Lower lobe of right lung (tissue), 2 donors: ENCODE measurements at regions not wholly inside any gene's neighbourhood (a gene's known extent, or its start where the extent isn't known, plus 50 kb on each side); places are given as distances from the start of the nearest gene placed in this dataset.

Source experiments
- ATAC-seq, 2 donors: fragments of 200-7000 bp; cut with Tn5 transposase; one replicate each; pipeline ENCODE4 v1.9.1; 2020 to 2022; ENCODE audit warnings: mild to moderate bottlenecking in 2 of 2, moderate library complexity in 2 of 2
- DNase-seq: peaks from one replicate; pipeline ENCODE4 v3.0.0-alpha.2; 2020
- H3K27ac ChIP-seq: fragments of 200-600 bp; one replicate; pipeline ENCODE4 v1.8.0; 2022
- H3K27me3 ChIP-seq: fragments of 200-600 bp; one replicate; pipeline ENCODE4 v1.8.0; 2022; ENCODE audit warnings: low read depth
- H3K36me3 ChIP-seq: fragments of 200-600 bp; one replicate; pipeline ENCODE4 v1.8.0; 2022; ENCODE audit warnings: mild to moderate bottlenecking
- H3K4me1 ChIP-seq: fragments of 200-600 bp; one replicate; pipeline ENCODE4 v1.8.0; 2022
- H3K4me3 ChIP-seq: fragments of 200-600 bp; one replicate; pipeline ENCODE4 v1.8.0; 2022; ENCODE audit warnings: mild to moderate bottlenecking
- H3K9me3 ChIP-seq: fragments of 200-600 bp; one replicate; pipeline ENCODE4 v1.8.0; 2022
- intact Hi-C: fragments of 100-400 bp; cut with DNase I; formaldehyde crosslinking; loops from one replicate; pipeline ENCODE4 v1.11.0; 2022
- TF ChIP-seq, protein P1 (sequence below): fragments of 200-600 bp; IDR thresholded peaks from one replicate; pipeline ENCODE4 v1.8.0; 2022; ENCODE audit warnings: antibody characterized with exemption, mild to moderate bottlenecking
- donor health status: DM: no; HTN: yes; CAD: no; lungs with severe emphysema.

DNA sequence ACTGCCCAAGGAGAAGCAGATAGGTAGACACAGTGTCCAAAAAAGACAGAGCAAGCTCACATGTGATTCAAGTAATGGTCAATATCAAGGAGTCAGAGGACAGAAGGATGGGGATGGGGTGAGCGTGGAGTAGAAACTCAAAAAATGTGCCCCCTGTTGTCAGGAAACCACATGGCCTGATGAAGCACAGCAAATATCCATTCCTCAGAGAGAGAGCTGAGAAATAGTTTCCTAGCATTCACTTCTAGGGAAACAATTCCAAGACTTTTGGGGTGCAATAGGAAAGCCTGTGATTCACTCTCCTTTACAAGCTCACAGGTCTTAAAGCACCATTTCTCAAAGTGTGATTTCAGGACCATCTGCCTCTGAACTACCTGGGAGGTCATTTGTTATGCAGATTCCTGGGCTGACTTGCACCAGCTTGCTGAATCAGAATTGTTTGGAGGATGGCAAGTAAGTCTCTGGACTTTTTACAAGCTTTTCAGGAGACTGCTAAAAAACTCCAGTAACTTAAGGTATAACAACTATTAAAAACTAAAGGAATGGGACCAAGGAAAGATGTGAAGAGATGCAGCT, 432.8 kb downstream of the HDGFL1 start:
- H3K27me3 ChIP-seq = no peaks in the 10 kb centered on the region
- no peaks in the 10 kb centered on the region for H3K4me1 ChIP-seq
- H3K27ac ChIP-seq = no peak overlapping the region
- intact Hi-C loops = no loop called here
- DNase-seq (no peak), ATAC-seq (no peak)
- no peaks in the 10 kb centered on the region for H3K36me3 ChIP-seq
- TF ChIP-seq, protein P1, sequence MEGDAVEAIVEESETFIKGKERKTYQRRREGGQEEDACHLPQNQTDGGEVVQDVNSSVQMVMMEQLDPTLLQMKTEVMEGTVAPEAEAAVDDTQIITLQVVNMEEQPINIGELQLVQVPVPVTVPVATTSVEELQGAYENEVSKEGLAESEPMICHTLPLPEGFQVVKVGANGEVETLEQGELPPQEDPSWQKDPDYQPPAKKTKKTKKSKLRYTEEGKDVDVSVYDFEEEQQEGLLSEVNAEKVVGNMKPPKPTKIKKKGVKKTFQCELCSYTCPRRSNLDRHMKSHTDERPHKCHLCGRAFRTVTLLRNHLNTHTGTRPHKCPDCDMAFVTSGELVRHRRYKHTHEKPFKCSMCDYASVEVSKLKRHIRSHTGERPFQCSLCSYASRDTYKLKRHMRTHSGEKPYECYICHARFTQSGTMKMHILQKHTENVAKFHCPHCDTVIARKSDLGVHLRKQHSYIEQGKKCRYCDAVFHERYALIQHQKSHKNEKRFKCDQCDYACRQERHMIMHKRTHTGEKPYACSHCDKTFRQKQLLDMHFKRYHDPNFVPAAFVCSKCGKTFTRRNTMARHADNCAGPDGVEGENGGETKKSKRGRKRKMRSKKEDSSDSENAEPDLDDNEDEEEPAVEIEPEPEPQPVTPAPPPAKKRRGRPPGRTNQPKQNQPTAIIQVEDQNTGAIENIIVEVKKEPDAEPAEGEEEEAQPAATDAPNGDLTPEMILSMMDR = no peak
- H3K4me3 ChIP-seq = no peak overlapping the region
- no peaks in the 10 kb centered on the region for H3K9me3 ChIP-seq

DNA sequence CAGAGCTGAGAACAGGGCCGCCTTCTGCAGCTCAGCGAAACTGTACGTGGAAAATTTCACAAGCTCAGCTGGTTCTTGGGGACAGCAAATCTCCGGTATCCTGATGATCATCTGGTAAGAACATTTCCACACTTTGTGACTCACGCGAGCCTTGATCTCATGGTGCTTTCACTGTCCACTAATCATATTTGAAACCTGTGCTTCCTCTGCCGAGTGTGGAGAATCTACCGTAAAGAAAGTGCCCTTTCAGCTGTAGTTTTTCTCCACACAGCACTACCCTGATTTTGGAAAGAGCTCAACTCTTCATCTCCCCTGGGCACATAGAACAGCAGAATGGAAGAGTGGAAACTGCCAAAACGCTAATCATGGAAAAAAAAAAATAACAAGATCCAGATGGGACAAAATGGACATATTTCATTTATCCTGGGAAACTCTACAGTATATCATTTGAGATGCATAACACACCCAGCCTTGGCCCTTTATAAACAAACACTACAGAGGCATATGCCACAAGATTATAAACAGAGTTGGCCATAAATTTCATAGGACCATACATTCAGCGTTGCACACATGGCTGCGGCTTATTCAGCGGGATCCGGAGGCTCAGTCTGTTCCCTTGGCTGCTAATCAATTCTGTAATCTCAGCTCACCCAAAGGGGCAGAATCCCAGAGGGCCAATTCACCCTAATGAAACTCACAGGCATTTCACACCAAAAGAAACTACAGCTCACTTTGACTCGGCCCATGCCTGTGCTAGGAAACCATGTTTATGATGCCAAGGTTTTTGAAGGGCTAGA, 434.5 kb downstream of the HDGFL1 start:
- Histone ChIP-seq H3K27me3 (no peaks in the 10 kb centered on the region), H3K9me3 (no peaks in the 10 kb centered on the region), H3K4me3 (no peak overlapping the region), H3K4me1 (no peaks in the 10 kb centered on the region), H3K36me3 (no peaks in the 10 kb centered on the region), H3K27ac (no peak overlapping the region)
- intact Hi-C loops = no loop called here
- no peak for DNase-seq
- TF ChIP-seq, protein P1 = no peak
- no peak for ATAC-seq

DNA sequence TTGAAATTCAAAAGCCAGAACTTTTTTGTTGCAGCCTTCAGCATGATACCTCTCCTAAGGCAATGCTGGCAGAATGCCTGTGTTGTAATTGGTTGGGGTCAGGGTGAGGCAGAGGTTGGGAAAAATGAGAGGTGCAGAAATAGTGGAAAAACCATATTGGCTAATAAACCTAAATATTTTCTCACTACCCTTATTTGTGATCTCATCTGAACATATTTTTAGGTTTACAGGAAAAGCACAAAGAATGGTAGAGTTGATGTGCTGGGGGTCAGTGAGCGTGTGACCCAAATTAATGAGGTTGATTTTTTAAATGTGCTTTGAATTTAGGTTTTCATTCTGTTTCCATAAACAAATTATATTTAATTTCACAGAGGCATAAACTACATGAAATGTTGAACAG, 437.3 kb downstream of the HDGFL1 start:
- intact Hi-C loops = no loop called here
- TF ChIP-seq, protein P1 = no peak
- no peaks in the 10 kb centered on the region for H3K4me1 ChIP-seq
- no peak overlapping the region for H3K4me3 ChIP-seq
- DNase-seq (no peak), ATAC-seq (no peak)
- H3K9me3 ChIP-seq = no peaks in the 10 kb centered on the region
- H3K27me3 ChIP-seq = no peaks in the 10 kb centered on the region
- H3K27ac ChIP-seq = no peak overlapping the region
- H3K36me3 ChIP-seq = no peaks in the 10 kb centered on the region

DNA sequence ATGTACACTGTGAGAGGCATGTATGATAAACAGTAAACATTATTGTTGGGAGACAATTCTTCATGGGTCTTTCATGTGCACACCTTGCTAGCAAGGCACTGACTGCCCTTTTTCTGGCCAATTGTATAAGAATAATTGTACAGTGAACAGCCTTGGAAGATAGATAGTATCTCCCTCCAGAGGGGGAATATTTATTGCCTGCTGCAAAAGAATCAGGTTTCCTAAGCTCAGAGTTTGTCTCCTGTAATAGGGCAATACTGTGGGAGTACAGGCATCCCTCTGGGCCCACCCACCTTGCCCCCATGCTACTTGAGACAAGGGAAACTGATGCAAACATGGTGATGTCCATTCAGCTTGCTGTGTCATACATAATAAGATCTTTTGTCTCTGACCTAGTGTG, 442.2 kb downstream of the HDGFL1 start:
- H3K27me3 ChIP-seq = no peaks in the 10 kb centered on the region
- no peaks in the 10 kb centered on the region for H3K36me3 ChIP-seq
- DNase-seq = no peak
- TF ChIP-seq, protein P1 = no peak
- no peaks in the 10 kb centered on the region for H3K9me3 ChIP-seq
- ATAC-seq = no peak
- no peak overlapping the region for H3K4me3 ChIP-seq
- intact Hi-C loops = no loop called here
- H3K27ac ChIP-seq = no peak overlapping the region
- H3K4me1 ChIP-seq = no peaks in the 10 kb centered on the region

DNA sequence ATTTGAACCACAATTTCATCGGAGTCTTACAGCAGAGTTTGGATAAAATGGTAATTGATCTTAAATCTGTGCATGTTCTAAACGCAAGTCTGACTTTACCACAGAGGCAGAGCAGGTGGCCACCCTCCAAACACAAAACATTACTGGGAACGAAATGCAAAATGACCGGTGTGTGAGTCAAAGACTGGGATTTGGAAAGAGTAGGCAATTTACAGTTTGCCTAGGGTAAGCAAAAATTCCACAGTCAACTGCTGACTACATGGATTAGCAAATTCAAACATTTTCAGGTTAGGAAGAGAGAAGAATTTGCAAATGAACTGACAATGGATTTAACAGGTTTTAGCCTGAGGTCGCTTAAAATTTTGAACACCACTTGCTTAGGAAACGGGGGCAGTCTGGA, 444.4 kb downstream of the HDGFL1 start:
- Histone ChIP-seq H3K36me3 (no peaks in the 10 kb centered on the region), H3K27me3 (no peaks in the 10 kb centered on the region), H3K4me3 (no peak overlapping the region), H3K27ac (no peak overlapping the region), H3K9me3 (no peaks in the 10 kb centered on the region), H3K4me1 (no peaks in the 10 kb centered on the region)
- no peak for DNase-seq
- TF ChIP-seq, protein P1 = no peak
- no peak for ATAC-seq
- intact Hi-C loops = no loop called here
